Endodermal cell (in vitro differentiated cells): ENCODE measurements at regions not wholly inside any gene's neighbourhood (a gene's known extent, or its start where the extent isn't known, plus 50 kb on each side); places are given as distances from the start of the nearest gene placed in this dataset.

Experiments
- DNase-seq: peaks from one replicate; pipeline ENCODE4 v3.0.0-alpha.2; 2017
- H3K27ac ChIP-seq: 2 replicates; pipeline ENCODE4 v1.5.1; 2013; ENCODE audit warnings: mild to moderate bottlenecking, low read depth, low read length, moderate library complexity
- H3K27me3 ChIP-seq: 2 replicates; pipeline ENCODE4 v1.6.1; 2013; ENCODE audit warnings: mild to moderate bottlenecking, low read length, moderate library complexity; ENCODE audit not compliant: insufficient read depth, control insufficient read depth, poor library complexity, severe bottlenecking
- H3K36me3 ChIP-seq: 2 replicates; pipeline ENCODE4 v1.7.0; 2013; ENCODE audit warnings: mild to moderate bottlenecking, low read length, moderate library complexity; ENCODE audit not compliant: control insufficient read depth, insufficient read depth
- H3K4me1 ChIP-seq: one replicate; pipeline ENCODE4 v1.7.0; 2013; ENCODE audit warnings: low read length; ENCODE audit not compliant: control insufficient read depth, insufficient read depth
- H3K4me3 ChIP-seq: 2 replicates; pipeline ENCODE4 v1.5.1; 2013; ENCODE audit warnings: mild to moderate bottlenecking, low read length, moderate library complexity
- H3K9ac ChIP-seq: 2 replicates; pipeline ENCODE4 v1.6.1; 2013; ENCODE audit warnings: mild to moderate bottlenecking, low read length, moderate library complexity; ENCODE audit not compliant: poor library complexity, severe bottlenecking; ENCODE audit errors: extremely low read depth
- H3K9me3 ChIP-seq: 2 replicates; pipeline ENCODE4 v1.6.1; 2013; ENCODE audit warnings: mild to moderate bottlenecking, low read length, moderate library complexity; ENCODE audit not compliant: control insufficient read depth
- H3K27ac Mint-ChIP-seq: 2 replicates; pipeline ENCODE4 v1.8.0; 2020; ENCODE audit warnings: mixed read lengths
- H3K27me3 Mint-ChIP-seq: 2 replicates; pipeline ENCODE4 v1.8.0; 2021; ENCODE audit warnings: mild to moderate bottlenecking, mixed read lengths; ENCODE audit not compliant: insufficient read depth
- H3K36me3 Mint-ChIP-seq: 2 replicates; pipeline ENCODE4 v1.8.0; 2020; ENCODE audit warnings: low read depth, mixed read lengths
- H3K4me1 Mint-ChIP-seq: 2 replicates; pipeline ENCODE4 v1.8.0; 2020; ENCODE audit warnings: mixed read lengths
- H3K4me3 Mint-ChIP-seq: 2 replicates; pipeline ENCODE4 v1.8.0; 2020; ENCODE audit warnings: mild to moderate bottlenecking, moderate library complexity, mixed read lengths
- H3K9me3 Mint-ChIP-seq: 2 replicates; pipeline ENCODE4 v1.8.0; 2020; ENCODE audit warnings: mild to moderate bottlenecking, mixed read lengths
- WGBS, 2 experiments: methylation state at CpG; one replicate each; pipeline versions ENCODE4 v1.1.5 to v1.1.7; 2013; ENCODE audit warnings: missing lambda C conversion rate in 2 of 2, mixed read lengths in 1 of 2; ENCODE audit not compliant: insufficient coverage in 1 of 2, insufficient read length in 1 of 2; 5-methylcytosine and 5-hydroxymethylcytosine counted together
- TF ChIP-seq, protein P1 (sequence below): fragments of 200-600 bp; sonication (generic); conservative IDR thresholded peaks from 2 replicates; pipeline ENCODE4 v1.5.0; 2021; ENCODE audit warnings: antibody characterized with exemption, mild to moderate bottlenecking

DNA sequence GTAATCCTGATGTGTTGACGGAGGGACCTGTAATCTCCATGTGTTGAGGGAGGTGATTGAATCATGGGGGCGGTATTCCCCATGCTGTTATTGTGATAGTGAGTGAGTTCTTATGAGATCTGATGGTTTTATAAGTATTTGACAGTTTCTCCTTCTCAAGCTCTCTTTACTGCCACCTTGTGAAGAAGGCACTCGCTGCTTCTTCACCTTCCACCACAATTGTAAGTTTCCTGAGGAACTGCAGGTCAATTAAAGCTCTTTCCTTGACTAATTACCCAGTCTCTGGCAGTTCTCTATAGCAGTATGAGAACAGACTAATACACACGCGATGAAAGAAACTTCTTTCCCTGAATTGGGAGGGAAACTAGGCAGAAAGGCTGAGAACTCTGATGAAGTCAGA is 141.1 kb upstream of the RAD23B start:
- Mint-ChIP-seq H3K27ac (no peak overlapping the region), H3K27me3 (peaks cover 5% of the 10 kb centered on the region), H3K9me3 (no peaks in the 10 kb centered on the region), H3K4me3 (no peak overlapping the region), H3K36me3 (no peaks in the 10 kb centered on the region), H3K4me1 (peaks cover 11% of the 10 kb centered on the region)
- Histone ChIP-seq H3K27ac (no peak overlapping the region), H3K36me3 (no peaks in the 10 kb centered on the region), H3K9ac (no peak overlapping the region), H3K27me3 (no peaks in the 10 kb centered on the region), H3K4me1 (peaks cover 2% of the 10 kb centered on the region), H3K4me3 (no peak overlapping the region), H3K9me3 (no peaks in the 10 kb centered on the region)
- DNase-seq, result peak; percentile 55
- WGBS, 2 experiments, result 71 to 88% methylated on average over 4 to 5 of the region's 5 CpGs
- TF ChIP-seq, protein P1, sequence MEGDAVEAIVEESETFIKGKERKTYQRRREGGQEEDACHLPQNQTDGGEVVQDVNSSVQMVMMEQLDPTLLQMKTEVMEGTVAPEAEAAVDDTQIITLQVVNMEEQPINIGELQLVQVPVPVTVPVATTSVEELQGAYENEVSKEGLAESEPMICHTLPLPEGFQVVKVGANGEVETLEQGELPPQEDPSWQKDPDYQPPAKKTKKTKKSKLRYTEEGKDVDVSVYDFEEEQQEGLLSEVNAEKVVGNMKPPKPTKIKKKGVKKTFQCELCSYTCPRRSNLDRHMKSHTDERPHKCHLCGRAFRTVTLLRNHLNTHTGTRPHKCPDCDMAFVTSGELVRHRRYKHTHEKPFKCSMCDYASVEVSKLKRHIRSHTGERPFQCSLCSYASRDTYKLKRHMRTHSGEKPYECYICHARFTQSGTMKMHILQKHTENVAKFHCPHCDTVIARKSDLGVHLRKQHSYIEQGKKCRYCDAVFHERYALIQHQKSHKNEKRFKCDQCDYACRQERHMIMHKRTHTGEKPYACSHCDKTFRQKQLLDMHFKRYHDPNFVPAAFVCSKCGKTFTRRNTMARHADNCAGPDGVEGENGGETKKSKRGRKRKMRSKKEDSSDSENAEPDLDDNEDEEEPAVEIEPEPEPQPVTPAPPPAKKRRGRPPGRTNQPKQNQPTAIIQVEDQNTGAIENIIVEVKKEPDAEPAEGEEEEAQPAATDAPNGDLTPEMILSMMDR, result peak; percentile 69

DNA sequence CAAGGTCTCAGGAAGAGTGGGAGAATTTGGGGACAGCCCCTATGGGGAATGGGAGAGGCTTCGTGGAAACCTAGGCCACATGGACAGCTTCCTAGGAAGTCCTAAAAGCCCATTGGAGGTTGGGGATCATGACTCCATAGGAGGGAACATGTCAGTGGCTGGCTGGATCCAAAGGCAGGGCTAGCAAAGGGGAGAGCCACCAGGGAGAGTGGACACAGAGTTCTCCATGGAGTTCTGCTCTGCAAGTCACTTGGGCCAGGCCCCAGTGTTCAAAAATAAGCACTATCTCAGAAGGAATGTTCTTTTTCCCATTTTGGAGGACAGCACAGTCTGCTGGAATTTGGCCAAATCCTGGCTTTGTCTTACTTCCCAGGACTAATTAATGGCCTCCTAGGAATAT is 140.6 kb upstream of the RAD23B start:
- DNase-seq, result no peak
- no peaks in the 10 kb centered on the region for H3K27me3 ChIP-seq
- TF ChIP-seq, protein P1, result no peak
- Mint-ChIP-seq H3K9me3 (no peaks in the 10 kb centered on the region), H3K27me3 (peaks cover 5% of the 10 kb centered on the region), H3K4me3 (no peak overlapping the region), H3K4me1 (peaks cover 11% of the 10 kb centered on the region), H3K27ac (no peak overlapping the region), H3K36me3 (no peaks in the 10 kb centered on the region)
- peaks cover 2% of the 10 kb centered on the region for H3K4me1 ChIP-seq
- 76% methylated on average over 1 of the region's 1 CpG; no CpG with 5 or more reads in 1 of the 2 experiments for WGBS, 2 experiments
- H3K27ac ChIP-seq, result no peak overlapping the region
- H3K9me3 ChIP-seq, result no peaks in the 10 kb centered on the region
- no peaks in the 10 kb centered on the region for H3K36me3 ChIP-seq
- H3K4me3 ChIP-seq, result no peak overlapping the region
- H3K9ac ChIP-seq, result no peak overlapping the region

DNA sequence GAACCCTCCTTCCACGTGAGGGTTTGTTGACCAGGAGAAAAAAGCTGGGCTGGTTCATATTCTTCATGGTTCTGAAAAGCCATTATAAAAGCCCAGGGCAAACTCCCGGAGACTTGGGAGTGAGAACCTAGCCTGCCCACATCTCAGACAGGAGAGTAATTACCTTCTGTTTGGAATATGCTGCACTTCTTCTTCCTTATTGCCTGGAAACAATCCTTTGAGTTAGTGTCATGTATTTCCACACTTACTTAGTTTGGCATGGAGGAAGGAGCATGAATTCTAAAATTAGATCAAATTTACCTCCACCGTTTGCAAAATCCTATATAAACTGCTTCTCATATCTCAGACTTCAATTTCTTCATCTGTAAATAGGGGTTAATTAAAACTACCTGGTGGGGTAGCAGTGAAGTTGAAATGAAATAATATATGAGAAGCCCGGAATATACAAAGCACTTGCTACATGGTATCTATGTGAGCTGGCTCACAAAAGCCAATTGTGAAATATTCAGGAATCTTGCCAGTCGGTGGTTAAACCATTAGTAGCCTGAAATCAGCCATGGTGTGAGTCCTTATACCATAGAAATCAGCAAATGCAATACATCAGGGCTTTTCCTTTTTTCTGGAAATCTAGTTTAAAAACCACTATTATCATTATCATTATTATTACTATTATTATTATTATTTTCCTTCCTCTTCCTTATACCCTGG is 140.0 kb upstream of the RAD23B start:
- Histone ChIP-seq H3K9me3 (no peaks in the 10 kb centered on the region), H3K36me3 (no peaks in the 10 kb centered on the region), H3K27me3 (no peaks in the 10 kb centered on the region), H3K4me1 (peaks cover 2% of the 10 kb centered on the region), H3K27ac (no peak overlapping the region), H3K4me3 (no peak overlapping the region), H3K9ac (no peak overlapping the region)
- Mint-ChIP-seq H3K27ac (no peak overlapping the region), H3K4me1 (peaks cover 11% of the 10 kb centered on the region), H3K36me3 (no peaks in the 10 kb centered on the region), H3K4me3 (no peak overlapping the region), H3K9me3 (no peaks in the 10 kb centered on the region), H3K27me3 (peaks cover 5% of the 10 kb centered on the region)
- 91 to 92% methylated on average over 4 of the region's 5 CpGs for WGBS, 2 experiments
- no peak for DNase-seq
- TF ChIP-seq, protein P1, result no peak
